ENCODE measurements at regions not wholly inside any gene's neighbourhood (a gene's known extent, or its start where the extent isn't known, plus 50 kb on each side); places are given as distances from the start of the nearest gene placed in this dataset.
A peak's percentile ranks its signal among the peaks of the same experiment; 100 is the strongest.

DNA sequence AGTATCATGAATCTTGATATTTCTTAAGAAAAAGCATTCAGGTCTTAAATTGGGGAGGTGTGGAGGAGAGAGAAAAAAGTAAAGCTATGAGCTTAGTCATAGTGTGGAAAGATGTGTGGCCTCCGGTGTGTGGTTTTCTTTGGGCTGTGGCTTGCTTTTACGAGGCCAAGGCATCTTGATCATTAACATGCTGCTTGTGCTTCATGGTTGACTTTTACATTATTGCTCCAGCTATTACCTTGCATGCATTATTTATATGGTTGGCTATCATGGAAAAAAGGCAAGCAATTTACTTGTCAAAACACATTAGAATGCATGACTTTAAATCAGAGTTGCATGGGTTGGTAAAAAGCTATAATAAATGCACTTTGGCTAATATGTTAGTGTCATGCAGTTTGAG, 300.7 kb upstream of the ADARB2 start (continued):
- TF ChIP-seq ZNF302 (tag by site-specific recombination; IDR thresholded peaks at IDR 0.05; ENCODE audit: low read depth) = no peak

DNA sequence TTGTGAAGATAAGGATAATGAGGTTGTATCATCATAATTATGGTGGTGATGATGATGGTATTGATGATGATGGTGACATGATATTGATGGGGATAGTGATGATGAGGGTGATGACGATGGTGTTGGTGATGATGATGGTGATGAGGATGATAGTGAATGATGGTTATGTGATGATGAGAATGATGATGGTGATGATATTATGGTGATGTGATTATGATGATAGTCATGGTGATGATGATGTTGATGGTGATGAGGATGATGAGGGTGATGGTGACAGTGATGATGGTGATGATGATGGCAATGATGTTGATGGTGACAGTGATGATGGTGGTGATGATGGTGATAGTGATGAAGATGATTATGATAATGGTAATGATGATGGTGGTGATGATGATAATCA, 299.9 kb upstream of the ADARB2 start:
- Histone ChIP-seq H3K4me3 (ENCODE audit: low read depth, low read length) (no peak overlapping the region), H3K4me1 (ENCODE audit: control insufficient read depth, insufficient read depth, low read length) (no peaks in the 10 kb centered on the region), H3K36me3 (ENCODE audit: control insufficient read depth in 2 of 2, insufficient read depth in 1 of 2, low read length in 2 of 2) (no peaks in the 10 kb centered on the region), H3K9me3 (ENCODE audit: control insufficient read depth, insufficient read depth, low read depth, low read length) (no peaks in the 10 kb centered on the region), H3K27ac (ENCODE audit: extremely low read depth, low read depth, low read length) (no peak overlapping the region)
- CTCF ChIA-PET = no interaction called here
- POLR2A ChIA-PET = no interaction called here
- TF ChIP-seq, protein P1, sequence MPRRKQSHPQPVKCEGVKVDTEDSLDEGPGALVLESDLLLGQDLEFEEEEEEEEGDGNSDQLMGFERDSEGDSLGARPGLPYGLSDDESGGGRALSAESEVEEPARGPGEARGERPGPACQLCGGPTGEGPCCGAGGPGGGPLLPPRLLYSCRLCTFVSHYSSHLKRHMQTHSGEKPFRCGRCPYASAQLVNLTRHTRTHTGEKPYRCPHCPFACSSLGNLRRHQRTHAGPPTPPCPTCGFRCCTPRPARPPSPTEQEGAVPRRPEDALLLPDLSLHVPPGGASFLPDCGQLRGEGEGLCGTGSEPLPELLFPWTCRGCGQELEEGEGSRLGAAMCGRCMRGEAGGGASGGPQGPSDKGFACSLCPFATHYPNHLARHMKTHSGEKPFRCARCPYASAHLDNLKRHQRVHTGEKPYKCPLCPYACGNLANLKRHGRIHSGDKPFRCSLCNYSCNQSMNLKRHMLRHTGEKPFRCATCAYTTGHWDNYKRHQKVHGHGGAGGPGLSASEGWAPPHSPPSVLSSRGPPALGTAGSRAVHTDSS (tag by site-specific recombination; IDR thresholded peaks at IDR 0.05) = peak; percentile 93
- TF ChIP-seq ZNF366 (tag by site-specific recombination; conservative IDR thresholded peaks at IDR 0.05) = no peak
- 0 out of 2 replicates have a peak, but pooled peaks have one; percentile 44 for TF ChIP-seq ZNF785 (tag by site-specific recombination; IDR thresholded peaks at IDR 0.05)

DNA sequence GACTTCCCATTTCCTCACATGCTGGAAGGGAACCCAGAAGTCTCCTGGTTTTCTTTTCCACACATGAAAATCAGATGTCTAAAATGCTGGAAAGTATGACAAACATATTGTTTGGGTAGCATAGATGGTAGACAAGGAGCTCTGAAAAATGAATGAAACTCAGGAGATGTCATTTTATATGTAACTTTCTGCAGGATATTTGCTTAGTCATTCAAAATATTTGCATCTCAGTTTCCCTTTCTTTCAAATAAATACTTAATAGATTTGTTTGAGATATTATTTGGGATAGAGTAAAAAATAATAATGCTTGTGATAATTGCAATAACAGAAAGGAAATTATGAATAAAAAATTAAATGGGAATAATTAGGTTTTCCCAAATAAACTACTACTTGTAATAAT, 298.9 kb upstream of the ADARB2 start:
- H3K4me1 ChIP-seq (ENCODE audit: control insufficient read depth, insufficient read depth, low read length) = no peaks in the 10 kb centered on the region
- H3K9me3 ChIP-seq (ENCODE audit: control insufficient read depth, insufficient read depth, low read depth, low read length) = no peaks in the 10 kb centered on the region
- H3K36me3 ChIP-seq (ENCODE audit: control insufficient read depth in 2 of 2, insufficient read depth in 1 of 2, low read length in 2 of 2) = no peaks in the 10 kb centered on the region
- CTCF ChIA-PET = no interaction called here
- H3K4me3 ChIP-seq (ENCODE audit: low read depth, low read length) = no peak overlapping the region
- TF ChIP-seq SCRT1 (tag by site-specific recombination; IDR thresholded peaks at IDR 0.05; ENCODE audit: borderline replicate concordance) = no peak
- TF ChIP-seq MYNN (tag by site-specific recombination; IDR thresholded peaks at IDR 0.05; ENCODE audit: borderline replicate concordance) = no peak
- TF ChIP-seq, protein P2, sequence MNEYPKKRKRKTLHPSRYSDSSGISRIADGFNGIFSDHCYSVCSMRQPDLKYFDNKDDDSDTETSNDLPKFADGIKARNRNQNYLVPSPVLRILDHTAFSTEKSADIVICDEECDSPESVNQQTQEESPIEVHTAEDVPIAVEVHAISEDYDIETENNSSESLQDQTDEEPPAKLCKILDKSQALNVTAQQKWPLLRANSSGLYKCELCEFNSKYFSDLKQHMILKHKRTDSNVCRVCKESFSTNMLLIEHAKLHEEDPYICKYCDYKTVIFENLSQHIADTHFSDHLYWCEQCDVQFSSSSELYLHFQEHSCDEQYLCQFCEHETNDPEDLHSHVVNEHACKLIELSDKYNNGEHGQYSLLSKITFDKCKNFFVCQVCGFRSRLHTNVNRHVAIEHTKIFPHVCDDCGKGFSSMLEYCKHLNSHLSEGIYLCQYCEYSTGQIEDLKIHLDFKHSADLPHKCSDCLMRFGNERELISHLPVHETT (tag by site-specific recombination; IDR thresholded peaks at IDR 0.05) = no peak
- TF ChIP-seq GFI1B (tag by site-specific recombination; IDR thresholded peaks at IDR 0.05) = no peak
- no peak for TF ChIP-seq ZNF791 (tag by site-specific recombination; IDR thresholded peaks at IDR 0.05)
- no peak for TF ChIP-seq ZNF561 (tag by site-specific recombination; IDR thresholded peaks at IDR 0.05; ENCODE audit: borderline replicate concordance)
- TF ChIP-seq, protein P3, sequence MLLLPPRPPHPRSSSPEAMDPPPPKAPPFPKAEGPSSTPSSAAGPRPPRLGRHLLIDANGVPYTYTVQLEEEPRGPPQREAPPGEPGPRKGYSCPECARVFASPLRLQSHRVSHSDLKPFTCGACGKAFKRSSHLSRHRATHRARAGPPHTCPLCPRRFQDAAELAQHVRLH (tag by site-specific recombination; IDR thresholded peaks at IDR 0.05) = no peak
- no peak for TF ChIP-seq ZNF548 (tag by site-specific recombination; IDR thresholded peaks at IDR 0.05)
- no peak for TF ChIP-seq ZNF626 (tag by site-specific recombination; IDR thresholded peaks at IDR 0.05)
- no peak overlapping the region for H3K27ac ChIP-seq (ENCODE audit: extremely low read depth, low read depth, low read length)
- POLR2A ChIA-PET = no interaction called here

DNA sequence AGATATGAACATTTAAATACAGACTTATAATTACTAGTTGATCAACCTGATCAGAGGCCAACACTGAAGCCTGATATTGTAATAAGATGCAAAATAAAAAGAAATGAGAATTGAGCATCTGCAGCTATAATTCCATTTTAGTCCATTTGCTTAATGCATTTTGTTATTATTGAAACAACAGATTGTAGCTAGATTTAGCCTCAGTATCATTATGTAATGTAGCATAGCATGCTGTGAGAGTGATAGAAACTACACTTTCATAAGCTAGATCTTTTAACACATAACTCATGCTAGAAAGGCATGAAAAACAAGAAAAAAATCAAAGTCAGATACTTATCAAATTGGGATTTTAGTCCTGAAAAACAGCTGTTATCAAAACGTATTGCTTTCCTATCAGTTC, 292.7 kb upstream of the ADARB2 start:
- Histone ChIP-seq H3K27ac (ENCODE audit: extremely low read depth, low read depth, low read length) (no peak overlapping the region), H3K9me3 (ENCODE audit: control insufficient read depth, insufficient read depth, low read depth, low read length) (no peaks in the 10 kb centered on the region), H3K4me3 (ENCODE audit: low read depth, low read length) (no peak overlapping the region), H3K36me3 (ENCODE audit: control insufficient read depth in 2 of 2, insufficient read depth in 1 of 2, low read length in 2 of 2) (no peaks in the 10 kb centered on the region), H3K4me1 (ENCODE audit: control insufficient read depth, insufficient read depth, low read length) (no peaks in the 10 kb centered on the region)
- POLR2A ChIA-PET = no interaction called here
- CTCF ChIA-PET = no interaction called here
- TF ChIP-seq, protein P4, sequence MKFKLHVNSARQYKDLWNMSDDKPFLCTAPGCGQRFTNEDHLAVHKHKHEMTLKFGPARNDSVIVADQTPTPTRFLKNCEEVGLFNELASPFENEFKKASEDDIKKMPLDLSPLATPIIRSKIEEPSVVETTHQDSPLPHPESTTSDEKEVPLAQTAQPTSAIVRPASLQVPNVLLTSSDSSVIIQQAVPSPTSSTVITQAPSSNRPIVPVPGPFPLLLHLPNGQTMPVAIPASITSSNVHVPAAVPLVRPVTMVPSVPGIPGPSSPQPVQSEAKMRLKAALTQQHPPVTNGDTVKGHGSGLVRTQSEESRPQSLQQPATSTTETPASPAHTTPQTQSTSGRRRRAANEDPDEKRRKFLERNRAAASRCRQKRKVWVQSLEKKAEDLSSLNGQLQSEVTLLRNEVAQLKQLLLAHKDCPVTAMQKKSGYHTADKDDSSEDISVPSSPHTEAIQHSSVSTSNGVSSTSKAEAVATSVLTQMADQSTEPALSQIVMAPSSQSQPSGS (tag by site-specific recombination; IDR thresholded peaks at IDR 0.05; ENCODE audit: low read depth) = no peak
- TF ChIP-seq SP7 (tag by site-specific recombination; IDR thresholded peaks at IDR 0.05) = no peak
- TF ChIP-seq ZNF707 (tag by site-specific recombination; IDR thresholded peaks at IDR 0.05) = no peak
- TF ChIP-seq, protein P5, sequence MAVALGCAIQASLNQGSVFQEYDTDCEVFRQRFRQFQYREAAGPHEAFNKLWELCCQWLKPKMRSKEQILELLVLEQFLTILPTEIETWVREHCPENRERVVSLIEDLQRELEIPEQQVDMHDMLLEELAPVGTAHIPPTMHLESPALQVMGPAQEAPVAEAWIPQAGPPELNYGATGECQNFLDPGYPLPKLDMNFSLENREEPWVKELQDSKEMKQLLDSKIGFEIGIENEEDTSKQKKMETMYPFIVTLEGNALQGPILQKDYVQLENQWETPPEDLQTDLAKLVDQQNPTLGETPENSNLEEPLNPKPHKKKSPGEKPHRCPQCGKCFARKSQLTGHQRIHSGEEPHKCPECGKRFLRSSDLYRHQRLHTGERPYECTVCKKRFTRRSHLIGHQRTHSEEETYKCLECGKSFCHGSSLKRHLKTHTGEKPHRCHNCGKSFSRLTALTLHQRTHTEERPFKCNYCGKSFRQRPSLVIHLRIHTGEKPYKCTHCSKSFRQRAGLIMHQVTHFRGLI (tag by site-specific recombination; IDR thresholded peaks at IDR 0.05) = no peak
- TF ChIP-seq HOXD13 (CRISPR knock-in tag; IDR thresholded peaks at IDR 0.05; ENCODE audit: borderline replicate concordance) = no peak
- TF ChIP-seq SCRT1 (tag by site-specific recombination; IDR thresholded peaks at IDR 0.05; ENCODE audit: borderline replicate concordance) = no peak
- no peak for TF ChIP-seq EGR2 (tag by site-specific recombination; IDR thresholded peaks at IDR 0.05; ENCODE audit: low read depth)
- TF ChIP-seq ZBTB7A (tag by site-specific recombination; IDR thresholded peaks at IDR 0.05; ENCODE audit: low read depth) = no peak
- no peak for TF ChIP-seq ZNF747 (tag by site-specific recombination; IDR thresholded peaks at IDR 0.05)
- TF ChIP-seq BCL11A (tag by site-specific recombination; IDR thresholded peaks at IDR 0.05; ENCODE audit: low read depth) = no peak
- no peak for TF ChIP-seq ZNF169 (tag by site-specific recombination; IDR thresholded peaks at IDR 0.05)
